ENCODE measurements at regions not wholly inside any gene's neighbourhood (a gene's known extent, or its start where the extent isn't known, plus 50 kb on each side); places are given as distances from the start of the nearest gene placed in this dataset.

- DNase-seq = no peak
Measured at GRCh38 chr10:107230887-107231286, 66.4 kb upstream of the SORCS1 start.

- no peak for DNase-seq
Measured at GRCh38 chr10:107215681-107216080, 51.2 kb upstream of the SORCS1 start.
